ENCODE measurements at regions not wholly inside any gene's neighbourhood (a gene's known extent, or its start where the extent isn't known, plus 50 kb on each side); places are given as distances from the start of the nearest gene placed in this dataset.

DNA sequence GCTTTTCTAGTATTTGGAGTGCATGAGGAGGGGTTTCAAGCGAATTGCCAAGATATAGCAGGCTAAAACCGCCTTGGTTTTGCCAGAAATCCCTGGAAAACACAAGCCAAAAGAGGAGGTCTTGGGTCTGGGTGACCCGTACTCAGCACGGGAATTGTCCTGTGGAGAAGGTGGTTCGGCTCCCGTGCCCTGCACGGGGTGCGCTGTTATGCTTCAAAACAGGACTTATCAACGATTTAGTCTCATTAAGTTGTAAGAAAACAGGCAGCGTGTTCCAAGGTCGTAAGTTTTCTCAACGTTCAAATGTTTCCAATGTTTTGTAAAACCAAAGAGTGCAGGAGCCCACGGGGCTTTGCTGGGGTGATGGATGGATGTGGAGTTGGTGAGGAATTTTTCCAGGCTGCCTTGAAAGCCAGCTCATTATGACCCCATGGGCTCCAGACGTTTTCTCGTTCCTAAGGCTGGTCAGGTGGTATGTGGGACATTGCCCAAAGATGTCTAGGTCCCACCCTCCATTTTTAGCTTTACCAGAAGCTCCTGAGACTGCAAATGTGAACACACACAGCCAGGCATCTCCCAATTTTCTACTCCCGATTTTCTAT is 75.4 kb upstream of the CLDN14 start:
- TF ChIP-seq, protein P1, sequence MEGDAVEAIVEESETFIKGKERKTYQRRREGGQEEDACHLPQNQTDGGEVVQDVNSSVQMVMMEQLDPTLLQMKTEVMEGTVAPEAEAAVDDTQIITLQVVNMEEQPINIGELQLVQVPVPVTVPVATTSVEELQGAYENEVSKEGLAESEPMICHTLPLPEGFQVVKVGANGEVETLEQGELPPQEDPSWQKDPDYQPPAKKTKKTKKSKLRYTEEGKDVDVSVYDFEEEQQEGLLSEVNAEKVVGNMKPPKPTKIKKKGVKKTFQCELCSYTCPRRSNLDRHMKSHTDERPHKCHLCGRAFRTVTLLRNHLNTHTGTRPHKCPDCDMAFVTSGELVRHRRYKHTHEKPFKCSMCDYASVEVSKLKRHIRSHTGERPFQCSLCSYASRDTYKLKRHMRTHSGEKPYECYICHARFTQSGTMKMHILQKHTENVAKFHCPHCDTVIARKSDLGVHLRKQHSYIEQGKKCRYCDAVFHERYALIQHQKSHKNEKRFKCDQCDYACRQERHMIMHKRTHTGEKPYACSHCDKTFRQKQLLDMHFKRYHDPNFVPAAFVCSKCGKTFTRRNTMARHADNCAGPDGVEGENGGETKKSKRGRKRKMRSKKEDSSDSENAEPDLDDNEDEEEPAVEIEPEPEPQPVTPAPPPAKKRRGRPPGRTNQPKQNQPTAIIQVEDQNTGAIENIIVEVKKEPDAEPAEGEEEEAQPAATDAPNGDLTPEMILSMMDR (IDR thresholded peaks at IDR 0.05), result no peak
- TF ChIP-seq ZFX (IDR thresholded peaks at IDR 0.05; ENCODE audit: borderline replicate concordance), result no peak

Data from 22Rv1 (cell line).